ENCODE measurements at regions not wholly inside any gene's neighbourhood (a gene's known extent, or its start where the extent isn't known, plus 50 kb on each side); places are given as distances from the start of the nearest gene placed in this dataset.

GRCh38 chrX:45842926-45843315, 642.2 kb upstream of the DIPK2B start:
- ChIA-PET CTCF (no interaction called here), POLR2A (interaction anchor here (0.5 kb wide), 1 partner anchor 24 kb away, joined by 3 read pairs; no protein-coding TSS in a partner anchor)
- no peaks in the 10 kb centered on the region for H3K9me3 ChIP-seq (ENCODE audit: control insufficient read depth, insufficient read depth, low read depth, low read length)
- peaks cover 7 to 12% of the 10 kb centered on the region in 2 experiments; a peak in 2 of 3 replicates for H3K36me3 ChIP-seq (ENCODE audit: control insufficient read depth in 2 of 2, insufficient read depth in 1 of 2, low read length in 2 of 2)
- H3K27ac ChIP-seq (ENCODE audit: extremely low read depth, low read depth, low read length) = no peak overlapping the region
- H3K4me3 ChIP-seq (ENCODE audit: low read depth, low read length) = no peak overlapping the region
- H3K4me1 ChIP-seq (ENCODE audit: control insufficient read depth, insufficient read depth, low read length) = no peaks in the 10 kb centered on the region
- TF ChIP-seq GFI1B (tag by site-specific recombination; IDR thresholded peaks at IDR 0.05) = no peak
- TF ChIP-seq ZNF10 (tag by site-specific recombination; IDR thresholded peaks at IDR 0.05) = no peak
- TF ChIP-seq ZNF148 (tag by site-specific recombination; IDR thresholded peaks at IDR 0.05; ENCODE audit: borderline replicate concordance) = no peak
- TF ChIP-seq ZNF23 (tag by site-specific recombination; IDR thresholded peaks at IDR 0.05; ENCODE audit: borderline replicate concordance) = no peak
- no peak for TF ChIP-seq ZNF221 (tag by site-specific recombination; IDR thresholded peaks at IDR 0.05; ENCODE audit: borderline replicate concordance)
- no peak for TF ChIP-seq ZNF24 (tag by site-specific recombination; IDR thresholded peaks at IDR 0.05)
- TF ChIP-seq SP2 (tag by site-specific recombination; IDR thresholded peaks at IDR 0.05) = no peak
- TF ChIP-seq ZNF394 (tag by site-specific recombination; IDR thresholded peaks at IDR 0.05; ENCODE audit: borderline replicate concordance) = no peak
- TF ChIP-seq ZSCAN18 (tag by site-specific recombination; IDR thresholded peaks at IDR 0.05) = no peak
- TF ChIP-seq ZNF791 (tag by site-specific recombination; IDR thresholded peaks at IDR 0.05) = no peak
- no peak for TF ChIP-seq ZNF768 (tag by site-specific recombination; IDR thresholded peaks at IDR 0.05)
- TF ChIP-seq KLF1 (tag by site-specific recombination; IDR thresholded peaks at IDR 0.05) = no peak

GRCh38 chrX:45842207-45842925, 641.7 kb upstream of the DIPK2B start:
- Histone ChIP-seq H3K4me1 (ENCODE audit: control insufficient read depth, insufficient read depth, low read length) (no peaks in the 10 kb centered on the region), H3K9me3 (ENCODE audit: control insufficient read depth, insufficient read depth, low read depth, low read length) (no peaks in the 10 kb centered on the region), H3K27ac (ENCODE audit: extremely low read depth, low read depth, low read length) (no peak overlapping the region), H3K4me3 (ENCODE audit: low read depth, low read length) (no peak overlapping the region), H3K36me3 (ENCODE audit: control insufficient read depth in 2 of 2, insufficient read depth in 1 of 2, low read length in 2 of 2) (peaks cover 7 to 9% of the 10 kb centered on the region in 2 experiments; a peak in 2 of 3 replicates)
- ChIA-PET CTCF (interaction anchor here (0.7 to 1.7 kb wide), 2 partner anchors 18 to 1141 kb away, joined by 3 to 7 read pairs; no protein-coding TSS in a partner anchor), POLR2A (no interaction called here)
- TF ChIP-seq ZSCAN30 (tag by site-specific recombination; IDR thresholded peaks at IDR 0.05) (no peak), ZNF747 (tag by site-specific recombination; IDR thresholded peaks at IDR 0.05) (no peak), ZNF585B (tag by site-specific recombination; IDR thresholded peaks at IDR 0.05) (no peak), ZNF785 (tag by site-specific recombination; IDR thresholded peaks at IDR 0.05) (no peak), ZNF529 (tag by site-specific recombination; IDR thresholded peaks at IDR 0.05; ENCODE audit: insufficient replicate concordance) (no peak)

GRCh38 chrX:45840411-45840950, 639.8 kb upstream of the DIPK2B start:
- ChIA-PET CTCF (no interaction called here), POLR2A (no interaction called here)
- TF ChIP-seq ZNF747 (tag by site-specific recombination; IDR thresholded peaks at IDR 0.05) (no peak), ZNF571 (tag by site-specific recombination; IDR thresholded peaks at IDR 0.05) (no peak), ZNF645 (tag by site-specific recombination; IDR thresholded peaks at IDR 0.05) (no peak), GFI1B (tag by site-specific recombination; IDR thresholded peaks at IDR 0.05) (no peak), ZFP3 (tag by site-specific recombination; IDR thresholded peaks at IDR 0.05; ENCODE audit: low read depth) (no peak), ZNF335 (tag by site-specific recombination; conservative IDR thresholded peaks at IDR 0.05) (no peak), HOXA7 (CRISPR knock-in tag; IDR thresholded peaks at IDR 0.05; ENCODE audit: borderline replicate concordance) (no peak), ZNF292 (tag by site-specific recombination; IDR thresholded peaks at IDR 0.05; ENCODE audit: borderline replicate concordance, low read depth) (no peak), SETDB1 (IDR thresholded peaks at IDR 0.05; ENCODE audit: insufficient read length, low read length) (no peak), ZFP37 (tag by site-specific recombination; IDR thresholded peaks at IDR 0.05) (no peak)

More at GRCh38 chrX:45840411-45840950, 639.8 kb upstream of the DIPK2B start:
- H3K4me1 ChIP-seq (ENCODE audit: control insufficient read depth, insufficient read depth, low read length) = no peaks in the 10 kb centered on the region
- no peak overlapping the region for H3K27ac ChIP-seq (ENCODE audit: extremely low read depth, low read depth, low read length)
- no peaks in the 10 kb centered on the region for H3K9me3 ChIP-seq (ENCODE audit: control insufficient read depth, insufficient read depth, low read depth, low read length)
- peaks cover 0 to 5% of the 10 kb centered on the region in 2 experiments; a peak in 2 of 3 replicates for H3K36me3 ChIP-seq (ENCODE audit: control insufficient read depth in 2 of 2, insufficient read depth in 1 of 2, low read length in 2 of 2)
- no peak overlapping the region for H3K4me3 ChIP-seq (ENCODE audit: low read depth, low read length)

All from HEK293 (cell line).